ENCODE measurements at regions not wholly inside any gene's neighbourhood (a gene's known extent, or its start where the extent isn't known, plus 50 kb on each side); places are given as distances from the start of the nearest gene placed in this dataset.

DNA sequence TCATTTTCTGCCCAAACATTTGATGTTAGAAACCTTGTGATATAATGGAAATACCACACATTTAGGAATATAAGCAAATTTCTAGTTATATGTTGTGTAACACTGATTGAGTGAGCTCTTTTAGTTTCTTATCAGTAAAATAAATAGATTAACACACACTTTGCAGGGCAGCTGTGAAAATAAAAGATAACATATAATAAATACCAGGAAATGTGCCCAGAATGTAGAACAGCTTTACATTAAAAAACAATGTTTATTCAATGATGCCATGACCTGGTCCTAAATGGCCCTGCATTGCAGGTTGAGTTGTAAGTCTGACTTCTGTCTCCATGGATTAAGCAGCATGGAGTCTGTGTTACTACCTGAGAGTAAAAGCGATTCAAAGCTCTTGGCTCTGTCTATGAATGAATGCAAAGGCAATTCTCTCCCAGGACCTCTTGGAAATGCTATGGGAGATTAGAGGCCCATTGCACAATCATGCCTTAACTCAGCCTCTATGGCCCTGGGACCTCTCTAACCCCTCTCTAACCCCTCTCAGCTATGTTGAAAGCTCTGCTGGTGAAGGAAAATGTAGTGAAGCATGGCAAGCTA lies 296.0 kb upstream of the ACTBL2 start:
- no peaks in the 10 kb centered on the region for H3K27me3 ChIP-seq (ENCODE audit: control insufficient read depth, insufficient read depth, low read length)
- no peak overlapping the region for H3K4me3 ChIP-seq (ENCODE audit: low read depth, low read length)
- H3K36me3 ChIP-seq (ENCODE audit: control insufficient read depth, insufficient read depth, low read length), result no peaks in the 10 kb centered on the region
- DNase-seq (ENCODE audit: low read depth), result no peak
- FAIRE-seq, result no peak
- TF ChIP-seq, protein P1, sequence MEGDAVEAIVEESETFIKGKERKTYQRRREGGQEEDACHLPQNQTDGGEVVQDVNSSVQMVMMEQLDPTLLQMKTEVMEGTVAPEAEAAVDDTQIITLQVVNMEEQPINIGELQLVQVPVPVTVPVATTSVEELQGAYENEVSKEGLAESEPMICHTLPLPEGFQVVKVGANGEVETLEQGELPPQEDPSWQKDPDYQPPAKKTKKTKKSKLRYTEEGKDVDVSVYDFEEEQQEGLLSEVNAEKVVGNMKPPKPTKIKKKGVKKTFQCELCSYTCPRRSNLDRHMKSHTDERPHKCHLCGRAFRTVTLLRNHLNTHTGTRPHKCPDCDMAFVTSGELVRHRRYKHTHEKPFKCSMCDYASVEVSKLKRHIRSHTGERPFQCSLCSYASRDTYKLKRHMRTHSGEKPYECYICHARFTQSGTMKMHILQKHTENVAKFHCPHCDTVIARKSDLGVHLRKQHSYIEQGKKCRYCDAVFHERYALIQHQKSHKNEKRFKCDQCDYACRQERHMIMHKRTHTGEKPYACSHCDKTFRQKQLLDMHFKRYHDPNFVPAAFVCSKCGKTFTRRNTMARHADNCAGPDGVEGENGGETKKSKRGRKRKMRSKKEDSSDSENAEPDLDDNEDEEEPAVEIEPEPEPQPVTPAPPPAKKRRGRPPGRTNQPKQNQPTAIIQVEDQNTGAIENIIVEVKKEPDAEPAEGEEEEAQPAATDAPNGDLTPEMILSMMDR (IDR thresholded peaks at IDR 0.05; ENCODE audit: insufficient read depth, low read length, severe bottlenecking), result no peak

DNA sequence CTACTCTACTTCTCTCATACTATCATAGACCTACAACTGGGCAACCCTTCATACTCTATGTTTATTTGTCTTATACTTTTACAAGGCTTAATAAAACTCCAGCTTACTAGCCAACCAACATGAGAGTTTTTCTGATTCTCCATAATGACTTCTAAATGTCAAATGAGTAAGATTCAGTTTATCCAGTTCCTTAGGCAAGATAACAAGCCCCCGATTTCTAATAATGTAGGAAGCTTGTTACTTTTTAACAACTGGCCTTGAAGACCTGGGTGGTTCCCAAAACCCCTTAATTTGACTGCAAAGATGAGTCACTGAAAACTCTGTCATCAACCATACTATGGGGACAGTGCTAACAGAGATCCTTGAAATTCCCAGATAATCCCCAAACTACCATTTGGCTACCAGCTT lies 294.6 kb upstream of the ACTBL2 start:
- FAIRE-seq (no peak), DNase-seq (ENCODE audit: low read depth) (no peak)
- Histone ChIP-seq H3K27me3 (ENCODE audit: control insufficient read depth, insufficient read depth, low read length) (no peaks in the 10 kb centered on the region), H3K36me3 (ENCODE audit: control insufficient read depth, insufficient read depth, low read length) (no peaks in the 10 kb centered on the region), H3K4me3 (ENCODE audit: low read depth, low read length) (no peak overlapping the region)
- TF ChIP-seq, protein P1 (IDR thresholded peaks at IDR 0.05; ENCODE audit: insufficient read depth, low read length, severe bottlenecking), result no peak

DNA sequence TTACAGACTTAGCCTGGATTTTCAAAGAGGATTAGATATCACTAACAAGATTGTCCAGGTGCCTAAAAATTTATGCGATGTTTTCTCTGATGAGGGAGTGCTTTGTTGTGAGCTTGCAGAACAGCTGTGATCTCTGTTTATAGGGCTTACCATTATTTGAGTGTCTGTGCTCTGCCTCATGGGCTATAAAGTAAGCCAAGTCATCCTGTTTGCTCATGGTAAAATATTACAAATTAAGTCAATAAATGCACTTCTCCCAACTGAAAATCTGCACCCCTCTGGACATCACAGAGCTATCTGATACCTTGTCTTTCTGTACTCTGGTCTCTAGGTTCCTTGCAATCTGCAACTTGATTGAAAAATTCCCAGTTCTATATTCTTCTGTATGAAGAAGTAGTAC lies 293.4 kb upstream of the ACTBL2 start:
- no peak overlapping the region for H3K4me3 ChIP-seq (ENCODE audit: low read depth, low read length)
- DNase-seq (ENCODE audit: low read depth), result no peak
- TF ChIP-seq, protein P1 (IDR thresholded peaks at IDR 0.05; ENCODE audit: insufficient read depth, low read length, severe bottlenecking), result no peak
- no peaks in the 10 kb centered on the region for H3K27me3 ChIP-seq (ENCODE audit: control insufficient read depth, insufficient read depth, low read length)
- H3K36me3 ChIP-seq (ENCODE audit: control insufficient read depth, insufficient read depth, low read length), result no peaks in the 10 kb centered on the region
- FAIRE-seq, result no peak

DNA sequence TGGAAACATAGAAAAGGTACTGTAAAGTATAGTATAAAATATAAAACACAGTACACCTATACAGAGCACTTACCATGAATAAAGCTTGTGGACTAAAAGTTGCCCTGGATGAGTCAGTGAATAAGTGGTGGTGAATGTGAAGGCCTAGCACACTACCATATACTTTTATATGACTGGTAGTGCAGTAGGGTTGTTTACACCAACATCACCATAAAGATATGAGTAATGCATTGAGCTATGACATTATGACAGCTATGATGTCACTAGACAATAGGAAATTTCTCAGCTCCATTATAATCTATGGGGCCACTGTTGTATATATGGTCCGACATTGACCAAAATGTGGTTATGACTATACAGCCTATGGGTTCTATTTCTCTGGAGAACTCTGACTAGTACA lies 291.8 kb upstream of the ACTBL2 start:
- TF ChIP-seq, protein P1 (IDR thresholded peaks at IDR 0.05; ENCODE audit: insufficient read depth, low read length, severe bottlenecking), result no peak
- no peak overlapping the region for H3K4me3 ChIP-seq (ENCODE audit: low read depth, low read length)
- no peaks in the 10 kb centered on the region for H3K36me3 ChIP-seq (ENCODE audit: control insufficient read depth, insufficient read depth, low read length)
- H3K27me3 ChIP-seq (ENCODE audit: control insufficient read depth, insufficient read depth, low read length), result no peaks in the 10 kb centered on the region
- DNase-seq (ENCODE audit: low read depth) (no peak), FAIRE-seq (no peak)

DNA sequence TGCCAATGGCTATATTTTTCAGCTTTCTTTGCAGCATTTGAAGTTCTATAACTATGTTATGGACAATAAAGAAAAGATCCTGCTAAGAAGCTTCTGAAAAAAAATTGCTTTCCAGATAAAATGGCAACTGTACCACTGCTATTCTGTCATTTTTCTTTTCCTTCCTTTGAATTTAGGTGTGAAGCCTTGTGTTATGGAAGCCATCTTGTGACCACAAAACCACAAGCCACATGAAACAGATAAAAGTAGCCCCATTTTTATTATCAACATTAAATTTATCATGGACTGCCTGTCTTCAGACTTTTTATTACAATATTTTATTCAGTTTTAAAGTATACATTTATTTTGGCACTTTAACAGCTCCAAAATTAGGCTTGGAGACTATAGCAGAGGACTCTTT lies 289.9 kb upstream of the ACTBL2 start:
- Histone ChIP-seq H3K36me3 (ENCODE audit: control insufficient read depth, insufficient read depth, low read length) (no peaks in the 10 kb centered on the region), H3K27me3 (ENCODE audit: control insufficient read depth, insufficient read depth, low read length) (no peaks in the 10 kb centered on the region), H3K4me3 (ENCODE audit: low read depth, low read length) (no peak overlapping the region)
- DNase-seq (ENCODE audit: low read depth) (no peak), FAIRE-seq (no peak)
- TF ChIP-seq, protein P1 (IDR thresholded peaks at IDR 0.05; ENCODE audit: insufficient read depth, low read length, severe bottlenecking), result no peak

DNA sequence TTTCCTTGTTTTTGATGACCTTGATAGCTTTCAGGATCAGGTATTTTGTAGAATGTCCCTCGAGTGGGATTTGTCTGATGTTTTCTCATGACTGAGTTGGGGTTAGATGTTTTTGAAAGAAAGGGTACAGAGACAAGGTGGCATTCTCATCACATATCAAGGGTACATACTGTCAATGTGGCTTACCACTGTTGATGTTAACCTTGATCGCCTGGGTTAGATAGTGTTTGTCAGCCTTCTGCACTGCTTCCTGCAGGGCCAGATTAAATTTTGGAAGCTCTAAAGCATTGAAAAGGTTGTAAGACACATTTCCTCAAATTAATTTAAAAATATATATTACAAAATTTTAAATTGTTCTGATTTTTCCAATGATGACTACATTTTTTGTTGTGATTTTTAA lies 287.4 kb upstream of the ACTBL2 start:
- Histone ChIP-seq H3K27me3 (ENCODE audit: control insufficient read depth, insufficient read depth, low read length) (no peaks in the 10 kb centered on the region), H3K4me3 (ENCODE audit: low read depth, low read length) (no peak overlapping the region), H3K36me3 (ENCODE audit: control insufficient read depth, insufficient read depth, low read length) (no peaks in the 10 kb centered on the region)
- FAIRE-seq (no peak), DNase-seq (ENCODE audit: low read depth) (no peak)
- TF ChIP-seq, protein P1 (IDR thresholded peaks at IDR 0.05; ENCODE audit: insufficient read depth, low read length, severe bottlenecking), result no peak
